Central memory CD8-positive, alpha-beta T cell (primary cell): ENCODE measurements at regions not wholly inside any gene's neighbourhood (a gene's known extent, or its start where the extent isn't known, plus 50 kb on each side); places are given as distances from the start of the nearest gene placed in this dataset.
"Not testable (repeated sequence)": the region's sequence is repeated elsewhere in the genome, so short reads cannot be mapped to it uniquely, and the experiment has no call there.

Experiments used
- ATAC-seq: fragments of 150-1000 bp; cut with Tn5 transposase; replicated peaks from 2 replicates; pipeline ENCODE4 v1.10.0; 2022; ENCODE audit warnings: mild to moderate bottlenecking, moderate FRiP score, moderate number of reproducible peaks; ENCODE audit not compliant: poor library complexity, severe bottlenecking; ENCODE audit errors: extremely low read depth
- DNase-seq, 2 donors: peaks; one replicate each; pipeline ENCODE4 v3.0.0; 2021; ENCODE audit warnings: low spot score in 2 of 2
- H3K27ac Mint-ChIP-seq: one replicate; pipeline ENCODE4 v1.8.0; 2022; ENCODE audit warnings: low read depth, mild to moderate bottlenecking, moderate library complexity, mixed read lengths
- H3K27me3 Mint-ChIP-seq: one replicate; pipeline ENCODE4 v1.8.0; 2022; ENCODE audit warnings: mixed read lengths
- H3K36me3 Mint-ChIP-seq: one replicate; pipeline ENCODE4 v1.8.0; 2022; ENCODE audit warnings: mild to moderate bottlenecking, moderate library complexity, mixed read lengths; ENCODE audit not compliant: insufficient read depth
- H3K4me1 Mint-ChIP-seq: one replicate; pipeline ENCODE4 v1.8.0; 2022; ENCODE audit warnings: mixed read lengths
- H3K4me3 Mint-ChIP-seq: one replicate; pipeline ENCODE4 v1.8.0; 2022; ENCODE audit warnings: mild to moderate bottlenecking, moderate library complexity, mixed read lengths
- H3K9me3 Mint-ChIP-seq: one replicate; pipeline ENCODE4 v1.8.0; 2022; ENCODE audit warnings: mixed read lengths

DNA sequence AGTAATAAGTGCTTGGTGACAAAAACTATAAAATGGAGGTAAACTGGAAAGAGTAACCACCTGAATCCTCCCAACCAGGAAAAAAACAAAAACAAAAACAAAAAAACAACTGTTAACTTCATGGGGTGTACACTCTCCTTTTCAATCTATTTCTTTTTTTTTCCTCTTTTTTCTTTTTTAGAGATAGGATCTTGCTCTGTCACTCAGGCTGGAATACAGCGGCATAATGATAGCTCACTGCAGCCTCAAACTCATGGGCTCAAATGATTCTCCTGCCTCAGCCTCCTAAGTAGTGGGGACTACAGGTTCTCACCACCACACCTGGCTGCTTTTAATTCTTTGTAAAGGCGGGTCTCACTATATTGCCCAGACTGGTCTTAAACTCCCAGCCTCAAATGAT, 76.8 kb downstream of the PHLDA1 start:
- H3K36me3 Mint-ChIP-seq: no peaks in the 10 kb centered on the region
- H3K27ac Mint-ChIP-seq: no peak overlapping the region
- H3K27me3 Mint-ChIP-seq: no peaks in the 10 kb centered on the region
- no peaks in the 10 kb centered on the region for H3K9me3 Mint-ChIP-seq
- ATAC-seq (no peak), DNase-seq (no peak)
- H3K4me3 Mint-ChIP-seq: no peak overlapping the region
- peaks cover 10% of the 10 kb centered on the region for H3K4me1 Mint-ChIP-seq

DNA sequence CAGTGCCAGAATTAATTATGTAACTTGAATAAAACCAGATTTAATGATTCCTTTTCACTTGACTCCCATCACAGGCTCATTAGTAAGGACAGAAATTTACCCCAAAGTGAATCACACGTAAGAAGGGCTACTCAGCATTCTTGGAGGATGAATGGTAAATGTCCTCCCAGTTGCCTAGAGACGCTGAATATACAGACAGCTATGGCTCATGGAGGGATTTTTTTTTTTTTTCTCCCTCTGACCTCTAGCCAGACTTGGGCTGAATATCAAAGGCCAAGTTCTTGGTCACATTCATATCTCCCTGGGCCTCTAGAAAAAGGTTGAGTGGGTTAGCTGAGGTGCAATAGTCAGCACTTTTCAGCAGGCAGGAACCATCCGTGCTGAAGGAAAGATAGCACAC, 77.5 kb downstream of the PHLDA1 start:
- no peaks in the 10 kb centered on the region for H3K9me3 Mint-ChIP-seq
- H3K4me3 Mint-ChIP-seq: no peak overlapping the region
- H3K27ac Mint-ChIP-seq: no peak overlapping the region
- H3K36me3 Mint-ChIP-seq: no peaks in the 10 kb centered on the region
- peaks cover 5% of the 10 kb centered on the region for H3K4me1 Mint-ChIP-seq
- H3K27me3 Mint-ChIP-seq: no peaks in the 10 kb centered on the region
- DNase-seq (no peak), ATAC-seq (no peak)

DNA sequence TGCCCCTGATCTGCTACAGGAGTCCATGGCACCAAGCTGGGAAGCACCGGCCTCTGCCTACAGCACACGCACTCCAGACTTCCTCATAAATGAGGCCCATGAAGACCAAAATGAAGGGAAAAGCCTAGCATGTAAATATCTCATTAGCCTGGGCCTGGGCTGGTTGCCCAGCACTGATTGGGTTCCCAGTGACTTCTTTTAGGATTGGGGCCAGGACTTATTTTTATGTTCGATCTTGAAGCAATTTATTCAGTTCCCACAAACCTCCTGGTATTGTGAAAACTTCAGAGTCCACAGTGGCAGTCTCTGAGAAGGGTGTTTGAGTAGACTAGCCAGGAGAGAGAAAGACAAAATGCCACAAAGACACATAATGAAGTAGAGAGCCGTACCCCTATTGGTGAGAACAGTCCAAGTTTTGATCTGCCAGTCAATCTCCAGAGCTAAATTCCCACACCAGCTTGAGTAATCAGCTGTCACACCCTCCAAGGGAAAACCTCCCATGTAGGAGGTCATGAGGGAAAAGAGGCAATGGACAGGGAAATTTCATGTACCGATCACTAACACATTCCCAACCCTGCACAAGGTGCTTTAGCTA, 78.2 kb downstream of the PHLDA1 start:
- no peaks in the 10 kb centered on the region for H3K36me3 Mint-ChIP-seq
- no peak for ATAC-seq
- DNase-seq: no peak
- no peaks in the 10 kb centered on the region for H3K9me3 Mint-ChIP-seq
- no peak overlapping the region for H3K27ac Mint-ChIP-seq
- H3K4me1 Mint-ChIP-seq: no peaks in the 10 kb centered on the region
- H3K4me3 Mint-ChIP-seq: no peak overlapping the region
- H3K27me3 Mint-ChIP-seq: no peaks in the 10 kb centered on the region

DNA sequence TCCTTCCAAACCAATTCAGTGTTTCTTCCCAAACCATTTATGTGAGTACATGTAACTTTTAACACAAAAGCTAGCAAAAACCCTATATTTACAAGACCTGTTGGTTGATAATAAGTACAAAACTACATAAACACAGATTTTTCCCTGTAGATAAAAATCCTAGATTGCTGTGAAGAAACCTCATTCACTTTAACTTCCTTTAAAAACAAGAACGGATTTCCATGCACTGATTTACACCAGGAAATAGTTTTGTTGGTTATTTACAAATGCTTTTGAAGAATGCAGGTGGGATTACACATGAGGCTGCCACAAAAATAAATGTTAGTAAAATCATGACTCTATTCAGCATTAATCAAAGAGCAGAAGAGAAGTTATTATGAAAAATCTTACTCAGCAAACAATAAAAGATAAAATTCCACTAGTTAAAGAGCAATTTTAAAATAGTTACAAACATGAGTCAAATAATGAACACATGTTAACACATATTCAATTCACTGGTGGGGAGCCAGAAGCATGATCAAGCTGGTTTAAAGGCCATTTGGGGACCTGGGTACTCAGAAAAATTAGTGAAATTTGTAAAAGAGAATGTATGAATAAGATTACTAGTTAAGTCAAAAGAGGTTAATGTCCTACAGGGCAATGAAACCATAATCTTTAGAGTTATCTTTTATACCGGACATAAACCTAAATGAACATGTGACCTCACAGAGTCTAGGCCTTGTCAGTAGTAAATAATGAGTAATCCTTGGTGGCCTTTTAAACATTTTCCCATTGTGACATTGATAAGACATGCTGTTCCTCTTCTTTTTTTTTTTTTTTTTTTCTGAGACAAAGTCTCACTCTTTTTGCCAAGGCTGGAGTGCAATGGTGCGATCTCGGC, 79.9 kb downstream of the PHLDA1 start:
- Mint-ChIP-seq H3K4me1 (no peaks in the 10 kb centered on the region), H3K9me3 (no peaks in the 10 kb centered on the region), H3K4me3 (no peak overlapping the region), H3K27ac (no peak overlapping the region), H3K36me3 (no peaks in the 10 kb centered on the region), H3K27me3 (no peaks in the 10 kb centered on the region)
- no peak for DNase-seq
- ATAC-seq: no peak

DNA sequence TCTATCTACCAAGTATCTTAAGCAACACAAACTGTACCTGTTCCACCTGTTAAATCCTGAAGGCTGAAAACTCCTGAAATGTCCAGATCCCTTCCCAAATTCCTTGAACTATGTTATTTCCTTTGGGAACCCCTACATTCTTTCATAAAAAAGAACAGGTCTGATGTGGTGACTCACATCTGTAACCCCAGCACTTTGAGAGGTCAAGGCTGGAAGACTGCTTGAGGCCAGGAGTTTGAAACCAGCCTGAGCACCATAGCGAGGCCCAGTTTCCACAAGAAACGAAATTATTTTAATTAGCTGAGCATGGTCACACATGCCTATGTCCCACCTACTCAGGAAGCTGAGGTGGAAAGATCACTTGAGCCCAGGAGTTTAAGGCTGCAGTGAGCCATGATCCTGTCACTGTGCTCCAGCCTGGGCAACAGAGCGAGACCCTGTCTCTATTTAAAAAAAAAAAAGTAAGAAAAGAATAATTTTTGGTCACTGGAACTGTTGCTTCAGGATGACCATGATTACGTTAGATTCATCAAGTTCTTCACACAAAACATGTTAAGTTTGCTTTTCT, 84.3 kb downstream of the PHLDA1 start:
- H3K27me3 Mint-ChIP-seq: no peaks in the 10 kb centered on the region
- H3K9me3 Mint-ChIP-seq: no peaks in the 10 kb centered on the region
- peaks cover 2% of the 10 kb centered on the region for H3K36me3 Mint-ChIP-seq
- no peak overlapping the region for H3K27ac Mint-ChIP-seq
- no peak for DNase-seq
- H3K4me1 Mint-ChIP-seq: peaks cover 17% of the 10 kb centered on the region
- no peak for ATAC-seq
- no peak overlapping the region for H3K4me3 Mint-ChIP-seq

DNA sequence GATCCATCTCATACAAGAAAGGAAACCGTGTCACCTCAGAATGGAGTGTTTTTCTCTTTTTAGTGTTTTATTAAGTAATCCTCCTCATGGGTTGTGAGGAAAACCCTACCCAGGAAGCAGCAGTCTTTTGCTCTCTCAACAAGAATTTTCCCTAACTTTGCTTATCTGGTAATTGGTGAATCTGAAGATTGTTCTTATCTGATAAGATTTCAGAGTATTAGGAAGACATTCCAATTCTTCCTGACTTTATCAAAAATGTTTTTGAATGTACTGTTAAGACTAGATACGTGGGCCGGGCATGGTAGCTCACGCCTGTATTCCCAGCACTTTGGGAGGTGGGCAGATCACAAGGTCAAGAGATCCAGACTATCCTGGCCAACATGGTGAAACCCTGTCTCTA, 86.0 kb downstream of the PHLDA1 start:
- DNase-seq: no peak
- Mint-ChIP-seq H3K27ac (no peak overlapping the region), H3K36me3 (peaks cover 2% of the 10 kb centered on the region), H3K4me3 (no peak overlapping the region), H3K9me3 (no peaks in the 10 kb centered on the region), H3K27me3 (no peaks in the 10 kb centered on the region), H3K4me1 (peaks cover 17% of the 10 kb centered on the region)
- ATAC-seq: no peak

DNA sequence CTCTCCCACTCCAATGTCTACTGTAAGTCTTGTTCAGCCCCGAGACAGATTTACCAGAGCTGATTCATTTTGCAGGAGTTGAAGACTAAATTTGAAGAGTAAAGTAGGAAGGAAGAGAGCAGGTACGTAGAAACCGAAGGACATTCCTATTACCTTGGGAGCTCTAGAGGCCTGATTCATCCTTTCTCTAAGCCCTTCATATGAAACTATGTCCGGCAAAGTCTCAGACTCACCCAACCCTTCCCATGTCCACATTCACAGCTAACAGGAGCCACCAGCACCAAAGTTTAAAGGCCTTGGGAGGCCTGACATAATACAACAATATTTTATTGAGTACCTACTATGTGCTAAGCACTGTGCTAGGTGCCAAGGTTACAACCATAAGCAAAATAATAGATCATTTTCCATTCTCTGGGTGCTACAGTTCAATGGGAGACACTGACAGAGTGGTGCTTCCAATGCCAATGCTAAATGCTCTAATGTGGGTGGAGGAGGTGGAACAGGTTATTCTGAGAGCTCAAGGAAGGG, 86.6 kb downstream of the PHLDA1 start:
- Mint-ChIP-seq H3K27ac (peak overlapping the region; percentile 87), H3K4me3 (peak overlapping the region; percentile 45), H3K9me3 (no peaks in the 10 kb centered on the region), H3K36me3 (peaks cover 2% of the 10 kb centered on the region), H3K27me3 (no peaks in the 10 kb centered on the region), H3K4me1 (peaks cover 17% of the 10 kb centered on the region)
- ATAC-seq: no peak
- no peak for DNase-seq

DNA sequence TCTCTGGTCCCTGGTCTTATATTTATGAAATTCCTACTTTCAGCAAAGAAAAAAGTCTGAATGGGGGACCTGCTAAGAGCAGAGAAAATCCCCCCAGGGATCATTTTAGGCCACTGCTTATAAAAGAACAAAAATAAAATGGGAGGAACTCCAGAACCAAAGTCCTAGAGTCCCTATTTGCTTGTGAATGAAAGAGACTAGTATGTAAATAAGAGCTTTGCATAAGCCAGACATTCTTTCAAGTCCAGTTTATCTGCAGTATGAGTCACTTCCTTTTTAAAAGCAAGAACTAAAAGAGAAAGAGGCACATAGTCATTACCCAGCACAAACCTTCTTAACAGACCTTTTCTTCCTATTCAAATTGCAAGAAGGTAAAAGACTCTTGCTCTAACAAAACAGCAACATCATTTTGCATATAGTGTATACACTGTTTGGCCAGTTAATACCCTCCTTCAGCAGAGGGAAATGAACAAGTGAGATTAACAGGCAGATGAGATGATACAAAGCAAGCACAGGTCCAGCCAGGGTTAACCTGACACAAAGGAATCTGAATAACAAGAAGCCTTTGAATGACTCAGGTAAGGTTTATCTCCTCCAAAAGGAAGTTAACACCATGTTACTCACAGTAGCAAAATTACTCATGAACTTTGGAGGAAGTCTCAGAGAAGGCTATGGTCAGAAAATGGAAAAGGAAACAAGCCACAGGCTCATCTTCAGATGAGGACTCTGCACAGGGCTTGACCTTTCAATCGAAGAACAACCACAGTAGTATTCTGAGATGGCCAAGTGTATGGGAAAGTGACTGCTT, 87.3 kb downstream of the PHLDA1 start:
- Mint-ChIP-seq H3K4me3 (peak overlapping the region; percentile 45), H3K36me3 (peaks cover 2% of the 10 kb centered on the region), H3K9me3 (no peaks in the 10 kb centered on the region), H3K27ac (peak overlapping the region; percentile 87), H3K27me3 (no peaks in the 10 kb centered on the region), H3K4me1 (peaks cover 17% of the 10 kb centered on the region)
- DNase-seq (no peak), ATAC-seq (peak; percentile 88)

DNA sequence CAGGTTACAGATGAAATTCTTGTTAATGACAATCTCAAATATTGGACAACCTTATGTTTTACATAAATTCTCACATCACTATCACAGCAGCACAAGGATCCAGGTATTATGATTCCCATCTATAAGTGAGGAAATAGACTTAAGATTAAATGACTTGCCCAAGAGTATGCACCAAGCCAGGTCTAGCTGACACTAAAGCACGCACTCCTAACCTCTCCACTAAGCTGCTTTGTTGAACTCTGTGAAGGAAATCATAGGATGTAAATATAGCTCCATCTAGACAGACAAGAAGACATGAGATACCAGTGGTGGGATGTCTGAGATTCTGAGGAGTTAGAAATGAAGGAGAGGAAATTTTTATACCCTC, 87.9 kb downstream of the PHLDA1 start:
- Mint-ChIP-seq H3K27ac (peak overlapping the region; percentile 87), H3K9me3 (no peaks in the 10 kb centered on the region), H3K4me3 (no peak overlapping the region), H3K27me3 (no peaks in the 10 kb centered on the region), H3K36me3 (peaks cover 2% of the 10 kb centered on the region), H3K4me1 (peaks cover 17% of the 10 kb centered on the region)
- DNase-seq (no peak), ATAC-seq (no peak)

DNA sequence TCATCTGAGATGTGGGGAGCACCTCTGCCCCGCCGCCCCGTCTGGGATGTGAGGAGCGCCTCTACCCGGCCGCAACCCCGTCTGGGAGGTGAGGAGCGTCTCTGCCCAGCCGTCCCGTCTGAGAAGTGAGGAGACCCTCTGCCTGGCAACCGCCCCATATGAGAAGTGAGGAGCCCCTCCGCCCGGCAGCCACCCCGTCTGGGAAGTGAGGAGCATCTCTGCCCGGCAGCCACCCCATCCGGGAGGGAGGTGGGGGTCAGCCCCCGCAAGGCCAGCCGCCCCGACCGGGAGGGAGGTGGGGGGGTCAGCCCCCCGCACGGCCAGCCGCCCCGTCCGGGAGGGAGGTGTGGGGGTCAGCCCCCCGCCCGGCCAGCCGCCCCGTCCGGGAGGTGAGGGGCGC, 89.9 kb downstream of the PHLDA1 start:
- not testable (repeated sequence) for H3K9me3 Mint-ChIP-seq, ATAC-seq, H3K4me3 Mint-ChIP-seq, H3K27ac Mint-ChIP-seq, H3K36me3 Mint-ChIP-seq, DNase-seq, H3K27me3 Mint-ChIP-seq
- H3K4me1 Mint-ChIP-seq: peaks cover 17% of the 10 kb centered on the region

DNA sequence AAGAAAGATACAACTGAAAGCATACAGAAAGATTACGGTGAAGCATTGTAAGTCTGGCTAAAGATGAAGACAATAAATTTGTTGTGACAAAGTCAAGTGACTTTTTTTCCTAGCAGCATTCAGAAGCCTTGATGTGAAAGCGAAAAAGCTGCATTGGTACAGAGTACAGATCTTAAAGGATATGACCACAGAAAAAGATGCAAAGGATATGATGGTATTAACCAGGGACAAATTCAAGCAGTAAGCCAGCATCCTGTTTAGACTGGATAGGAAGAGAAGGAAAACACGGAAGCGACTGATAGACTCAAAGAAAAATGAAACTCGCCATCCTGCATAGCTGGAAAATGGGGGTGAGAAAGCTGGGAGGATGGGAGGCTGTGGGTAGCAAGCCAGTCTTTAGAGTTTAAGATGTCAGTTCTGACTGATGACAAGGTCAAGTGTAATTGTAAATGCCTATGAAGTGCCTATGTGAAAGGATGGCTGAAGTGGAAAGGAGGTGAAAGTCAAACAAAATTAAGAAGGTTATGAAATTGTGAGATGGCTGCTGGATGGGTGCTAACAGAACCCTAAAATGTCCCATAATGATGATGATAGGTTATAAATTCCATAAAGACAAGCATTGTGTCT, 92.4 kb downstream of the PHLDA1 start:
- Mint-ChIP-seq H3K4me3 (no peak overlapping the region), H3K4me1 (peaks cover 7% of the 10 kb centered on the region), H3K9me3 (no peaks in the 10 kb centered on the region)

DNA sequence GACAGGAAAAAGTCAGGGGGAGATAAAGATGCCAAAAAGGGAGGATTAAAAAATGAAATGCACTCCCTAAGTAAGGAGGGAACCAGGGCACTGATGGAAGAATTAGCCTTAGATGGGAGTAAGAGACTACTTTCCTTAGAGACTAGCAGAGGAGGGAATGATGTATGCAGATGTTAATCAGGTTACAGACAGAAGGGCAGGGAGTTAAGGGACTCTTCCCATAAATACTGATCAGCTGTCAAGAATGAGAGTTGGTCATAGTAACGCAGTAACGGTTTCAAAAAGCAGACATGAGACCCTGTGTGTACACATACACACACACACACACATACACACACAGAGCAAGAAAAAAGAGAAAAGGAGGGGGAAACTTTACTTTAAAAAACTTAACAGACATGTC, 93.4 kb downstream of the PHLDA1 start:
- ATAC-seq: no peak
- no peaks in the 10 kb centered on the region for H3K27me3 Mint-ChIP-seq
- H3K9me3 Mint-ChIP-seq: no peaks in the 10 kb centered on the region
- H3K4me3 Mint-ChIP-seq: no peak overlapping the region
- no peak for DNase-seq
- no peaks in the 10 kb centered on the region for H3K36me3 Mint-ChIP-seq
- no peaks in the 10 kb centered on the region for H3K4me1 Mint-ChIP-seq
- no peak overlapping the region for H3K27ac Mint-ChIP-seq

More for the DNA sequence above, 92.4 kb downstream of the PHLDA1 start:
- Mint-ChIP-seq H3K27me3 (no peaks in the 10 kb centered on the region), H3K27ac (no peak overlapping the region), H3K36me3 (no peaks in the 10 kb centered on the region)
- ATAC-seq: no peak
- no peak for DNase-seq
